ENCODE measurements at regions not wholly inside any gene's neighbourhood (a gene's known extent, or its start where the extent isn't known, plus 50 kb on each side); places are given as distances from the start of the nearest gene placed in this dataset.

GRCh38 chr13:33932769-33933406 lies 114.9 kb downstream of the RFC3 start:
- Histone ChIP-seq H3K9me3 (ENCODE audit: low read length) (no peaks in the 10 kb centered on the region), H3K4me3 (ENCODE audit: low read length) (no peak overlapping the region), H2AFZ (ENCODE audit: low read depth, low read length) (no peak overlapping the region), H3K27me3 (ENCODE audit: insufficient read depth, low read length) (no peaks in the 10 kb centered on the region), H3K36me3 (ENCODE audit: insufficient read depth, low read length) (no peaks in the 10 kb centered on the region), H3K4me1 (ENCODE audit: insufficient read depth, low read length) (peaks cover 23% of the 10 kb centered on the region)

GRCh38 chr13:33933810-33934209 lies 115.9 kb downstream of the RFC3 start:
- no peak overlapping the region for H3K4me3 ChIP-seq (ENCODE audit: low read length)
- no peak overlapping the region for H2AFZ ChIP-seq (ENCODE audit: low read depth, low read length)
- H3K4me1 ChIP-seq (ENCODE audit: insufficient read depth, low read length), result peaks cover 24% of the 10 kb centered on the region
- H3K36me3 ChIP-seq (ENCODE audit: insufficient read depth, low read length), result no peaks in the 10 kb centered on the region
- H3K9me3 ChIP-seq (ENCODE audit: low read length), result no peaks in the 10 kb centered on the region
- H3K27me3 ChIP-seq (ENCODE audit: insufficient read depth, low read length), result no peaks in the 10 kb centered on the region

GRCh38 chr13:33934343-33934742 lies 116.4 kb downstream of the RFC3 start:
- Histone ChIP-seq H3K36me3 (ENCODE audit: insufficient read depth, low read length) (no peaks in the 10 kb centered on the region), H3K4me3 (ENCODE audit: low read length) (no peak overlapping the region), H3K9me3 (ENCODE audit: low read length) (no peaks in the 10 kb centered on the region), H3K27me3 (ENCODE audit: insufficient read depth, low read length) (no peaks in the 10 kb centered on the region), H3K4me1 (ENCODE audit: insufficient read depth, low read length) (peaks cover 24% of the 10 kb centered on the region), H2AFZ (ENCODE audit: low read depth, low read length) (no peak overlapping the region)

DNA sequence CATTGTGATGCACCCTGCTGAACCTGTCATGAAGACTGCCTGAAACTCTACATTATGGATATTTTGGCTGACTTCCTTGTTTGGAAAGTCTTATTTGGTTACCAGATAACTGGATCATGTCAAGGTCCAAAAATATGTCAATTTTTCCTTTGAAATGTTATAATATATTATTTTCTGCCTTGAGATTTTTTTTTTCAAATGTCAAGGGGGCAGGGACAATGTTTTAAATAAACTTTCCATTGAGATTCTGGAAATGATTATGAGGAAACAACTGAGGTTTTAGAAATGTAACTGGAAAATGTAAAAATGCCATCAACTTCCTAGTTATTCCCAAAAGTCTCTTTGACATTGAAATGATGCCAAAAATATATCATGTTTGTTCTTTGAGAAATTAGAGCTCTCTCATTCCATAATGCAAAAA lies 117.0 kb downstream of the RFC3 start:
- Histone ChIP-seq H3K4me3 (ENCODE audit: low read length) (no peak overlapping the region), H3K27me3 (ENCODE audit: insufficient read depth, low read length) (no peaks in the 10 kb centered on the region), H2AFZ (ENCODE audit: low read depth, low read length) (no peak overlapping the region), H3K36me3 (ENCODE audit: insufficient read depth, low read length) (no peaks in the 10 kb centered on the region), H3K4me1 (ENCODE audit: insufficient read depth, low read length) (peaks cover 24% of the 10 kb centered on the region), H3K9me3 (ENCODE audit: low read length) (no peaks in the 10 kb centered on the region)

GRCh38 chr13:33935969-33936368 lies 118.0 kb downstream of the RFC3 start:
- Histone ChIP-seq H3K4me1 (ENCODE audit: insufficient read depth, low read length) (peaks cover 24% of the 10 kb centered on the region), H2AFZ (ENCODE audit: low read depth, low read length) (no peak overlapping the region), H3K4me3 (ENCODE audit: low read length) (no peak overlapping the region), H3K36me3 (ENCODE audit: insufficient read depth, low read length) (no peaks in the 10 kb centered on the region), H3K27me3 (ENCODE audit: insufficient read depth, low read length) (no peaks in the 10 kb centered on the region), H3K9me3 (ENCODE audit: low read length) (no peaks in the 10 kb centered on the region)

- Histone ChIP-seq H3K27me3 (ENCODE audit: insufficient read depth, low read length) (no peaks in the 10 kb centered on the region), H3K4me1 (ENCODE audit: insufficient read depth, low read length) (peaks cover 13% of the 10 kb centered on the region), H3K9me3 (ENCODE audit: low read length) (no peaks in the 10 kb centered on the region), H3K36me3 (ENCODE audit: insufficient read depth, low read length) (no peaks in the 10 kb centered on the region), H2AFZ (ENCODE audit: low read depth, low read length) (no peak overlapping the region), H3K4me3 (ENCODE audit: low read length) (no peak overlapping the region)
Measured at GRCh38 chr13:33937373-33938098, 119.6 kb downstream of the RFC3 start.

DNA sequence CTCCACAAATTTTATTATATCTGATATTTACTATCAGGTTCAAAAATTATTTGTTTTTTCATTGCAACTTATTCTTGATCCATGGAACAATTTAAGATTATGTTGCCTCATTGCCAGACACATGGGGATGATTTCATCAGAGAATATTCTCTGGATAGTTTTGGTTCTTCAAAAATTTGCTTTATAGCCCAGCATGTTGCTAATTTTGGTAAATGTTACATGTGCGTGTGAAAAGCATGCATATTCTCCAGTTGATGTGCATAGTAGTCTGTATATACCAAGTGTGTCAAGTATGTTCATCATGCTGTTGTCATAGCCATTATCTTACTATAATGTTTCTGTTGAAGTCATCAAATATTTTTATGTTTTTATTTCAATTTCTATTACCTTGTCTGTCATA lies 122.3 kb downstream of the RFC3 start:
- no peak overlapping the region for H2AFZ ChIP-seq (ENCODE audit: low read depth, low read length)
- no peak overlapping the region for H3K4me3 ChIP-seq (ENCODE audit: low read length)
- H3K4me1 ChIP-seq (ENCODE audit: insufficient read depth, low read length), result peaks cover 7% of the 10 kb centered on the region
- no peaks in the 10 kb centered on the region for H3K36me3 ChIP-seq (ENCODE audit: insufficient read depth, low read length)
- no peaks in the 10 kb centered on the region for H3K27me3 ChIP-seq (ENCODE audit: insufficient read depth, low read length)
- H3K9me3 ChIP-seq (ENCODE audit: low read length), result no peaks in the 10 kb centered on the region

DNA sequence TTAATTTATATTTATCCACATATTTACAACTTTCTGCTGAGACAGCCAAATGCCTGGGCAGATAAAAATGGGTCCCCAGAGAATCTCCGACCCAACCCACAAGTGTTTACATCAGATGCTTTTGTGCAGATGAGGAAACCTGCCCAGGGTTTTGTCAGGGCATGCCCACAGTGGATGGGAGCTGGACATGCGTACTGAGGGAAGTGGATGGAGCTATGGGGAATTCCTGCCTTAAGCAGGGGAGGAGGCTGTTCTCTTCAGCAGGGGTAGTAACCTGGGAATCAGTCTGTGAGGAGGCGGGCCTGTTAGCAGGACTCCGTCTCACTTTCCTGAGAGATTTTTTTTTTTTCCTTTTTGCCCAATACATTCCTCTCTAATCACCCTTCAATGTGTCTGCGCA lies 122.9 kb downstream of the RFC3 start:
- Histone ChIP-seq H3K27me3 (ENCODE audit: insufficient read depth, low read length) (no peaks in the 10 kb centered on the region), H3K4me3 (ENCODE audit: low read length) (no peak overlapping the region), H3K36me3 (ENCODE audit: insufficient read depth, low read length) (no peaks in the 10 kb centered on the region), H2AFZ (ENCODE audit: low read depth, low read length) (no peak overlapping the region), H3K9me3 (ENCODE audit: low read length) (no peaks in the 10 kb centered on the region), H3K4me1 (ENCODE audit: insufficient read depth, low read length) (peaks cover 7% of the 10 kb centered on the region)

DNA sequence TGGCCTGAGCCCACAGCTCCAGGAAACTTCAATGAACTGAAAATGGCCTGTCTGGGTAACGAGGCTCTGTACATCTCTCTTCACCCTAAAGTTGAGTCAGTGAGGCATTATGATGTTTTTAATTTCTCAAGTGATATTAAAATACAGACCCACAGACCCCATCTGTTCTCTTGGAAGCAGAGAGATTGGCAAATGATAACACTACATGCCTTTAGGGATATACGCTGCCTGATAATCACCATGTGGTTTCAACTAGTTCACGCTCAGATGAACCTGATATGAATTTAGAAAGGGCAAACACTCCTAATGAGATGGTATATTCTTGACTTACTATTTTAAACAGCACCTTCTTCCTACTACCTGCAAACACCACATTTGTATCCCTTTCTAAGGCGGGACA lies 127.5 kb downstream of the RFC3 start:
- Histone ChIP-seq H3K4me3 (ENCODE audit: low read length) (no peak overlapping the region), H3K9me3 (ENCODE audit: low read length) (no peaks in the 10 kb centered on the region), H3K36me3 (ENCODE audit: insufficient read depth, low read length) (no peaks in the 10 kb centered on the region), H2AFZ (ENCODE audit: low read depth, low read length) (no peak overlapping the region), H3K4me1 (ENCODE audit: insufficient read depth, low read length) (no peaks in the 10 kb centered on the region), H3K27me3 (ENCODE audit: insufficient read depth, low read length) (no peaks in the 10 kb centered on the region)

DNA sequence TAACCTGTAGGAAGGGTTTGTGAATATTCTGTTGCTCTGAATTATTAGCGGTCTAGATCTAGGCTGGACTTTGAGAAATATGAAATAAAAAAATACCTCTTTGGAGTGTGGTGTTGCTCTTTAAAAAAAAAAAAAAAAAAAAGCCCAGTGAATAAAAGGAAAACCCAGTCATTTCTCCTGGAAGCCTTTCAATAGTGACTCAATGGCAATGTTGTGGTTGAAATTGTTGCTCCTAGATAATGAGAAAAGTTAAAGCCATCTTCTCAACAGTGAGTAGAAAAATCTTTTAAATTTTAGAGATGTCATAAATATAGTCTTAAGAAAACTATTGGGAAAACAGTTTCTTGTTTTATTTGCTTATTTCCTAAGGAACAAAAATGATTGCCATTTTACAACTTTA lies 135.3 kb downstream of the RFC3 start:
- Histone ChIP-seq H3K4me1 (ENCODE audit: insufficient read depth, low read length) (no peaks in the 10 kb centered on the region), H3K4me3 (ENCODE audit: low read length) (no peak overlapping the region), H2AFZ (ENCODE audit: low read depth, low read length) (no peak overlapping the region), H3K27me3 (ENCODE audit: insufficient read depth, low read length) (no peaks in the 10 kb centered on the region), H3K9me3 (ENCODE audit: low read length) (no peaks in the 10 kb centered on the region), H3K36me3 (ENCODE audit: insufficient read depth, low read length) (no peaks in the 10 kb centered on the region)

- Histone ChIP-seq H3K4me3 (ENCODE audit: low read length) (no peak overlapping the region), H3K4me1 (ENCODE audit: insufficient read depth, low read length) (no peaks in the 10 kb centered on the region), H3K36me3 (ENCODE audit: insufficient read depth, low read length) (no peaks in the 10 kb centered on the region), H3K27me3 (ENCODE audit: insufficient read depth, low read length) (no peaks in the 10 kb centered on the region), H3K9me3 (ENCODE audit: low read length) (no peaks in the 10 kb centered on the region), H2AFZ (ENCODE audit: low read depth, low read length) (no peak overlapping the region)
Measured at GRCh38 chr13:33953781-33954180, 135.8 kb downstream of the RFC3 start.

GRCh38 chr13:33956346-33956745 lies 138.4 kb downstream of the RFC3 start:
- H3K9me3 ChIP-seq (ENCODE audit: low read length), result no peaks in the 10 kb centered on the region
- no peak overlapping the region for H2AFZ ChIP-seq (ENCODE audit: low read depth, low read length)
- no peak overlapping the region for H3K4me3 ChIP-seq (ENCODE audit: low read length)
- H3K27me3 ChIP-seq (ENCODE audit: insufficient read depth, low read length), result no peaks in the 10 kb centered on the region
- H3K36me3 ChIP-seq (ENCODE audit: insufficient read depth, low read length), result no peaks in the 10 kb centered on the region
- no peaks in the 10 kb centered on the region for H3K4me1 ChIP-seq (ENCODE audit: insufficient read depth, low read length)

GRCh38 chr13:33957497-33957905 lies 139.6 kb downstream of the RFC3 start:
- no peaks in the 10 kb centered on the region for H3K4me1 ChIP-seq (ENCODE audit: insufficient read depth, low read length)
- no peaks in the 10 kb centered on the region for H3K36me3 ChIP-seq (ENCODE audit: insufficient read depth, low read length)
- no peak overlapping the region for H3K4me3 ChIP-seq (ENCODE audit: low read length)
- H3K27me3 ChIP-seq (ENCODE audit: insufficient read depth, low read length), result no peaks in the 10 kb centered on the region
- no peaks in the 10 kb centered on the region for H3K9me3 ChIP-seq (ENCODE audit: low read length)
- H2AFZ ChIP-seq (ENCODE audit: low read depth, low read length), result no peak overlapping the region

DNA sequence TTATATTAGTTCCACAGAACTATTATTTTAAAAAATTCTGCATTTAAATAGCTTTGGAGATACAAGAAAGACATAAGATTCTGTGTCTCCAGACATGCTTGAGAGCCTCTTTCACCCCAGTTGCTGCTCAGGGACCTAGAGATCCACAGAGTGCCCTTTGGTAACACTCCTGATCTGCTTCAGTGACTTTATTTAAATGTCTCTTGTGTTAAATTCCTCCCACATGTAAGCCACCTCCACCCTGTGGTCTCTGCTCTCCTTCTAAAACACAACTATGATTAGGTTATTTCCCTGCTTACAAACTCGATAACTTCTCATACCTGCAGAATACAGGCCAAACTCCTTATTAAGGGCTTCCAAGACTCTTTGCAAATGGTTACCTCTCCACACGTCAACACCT lies 141.0 kb downstream of the RFC3 start:
- Histone ChIP-seq H3K27me3 (ENCODE audit: insufficient read depth, low read length) (no peaks in the 10 kb centered on the region), H2AFZ (ENCODE audit: low read depth, low read length) (no peak overlapping the region), H3K4me3 (ENCODE audit: low read length) (no peak overlapping the region), H3K36me3 (ENCODE audit: insufficient read depth, low read length) (no peaks in the 10 kb centered on the region), H3K4me1 (ENCODE audit: insufficient read depth, low read length) (no peaks in the 10 kb centered on the region), H3K9me3 (ENCODE audit: low read length) (no peaks in the 10 kb centered on the region)

Data from neuron (in vitro differentiated cells).